Peyer's patch (tissue), 4 donors: ENCODE measurements at regions not wholly inside any gene's neighbourhood (a gene's known extent, or its start where the extent isn't known, plus 50 kb on each side); places are given as distances from the start of the nearest gene placed in this dataset.

Experiments
- POLR2A ChIP-seq, 2 donors: fragments of 450-650 bp; IDR thresholded peaks; one replicate each; pipeline ENCODE4 v1.5.1; 2017; ENCODE audit warnings: antibody characterized with exemption in 2 of 2, mild to moderate bottlenecking in 2 of 2, moderate library complexity in 2 of 2
- TF ChIP-seq, protein P1 (sequence below), 6 experiments: fragments of 450-650 bp in 4 of 6; fragments of 200-600 bp in 2 of 6; sonication (generic) in 1 of 6; IDR thresholded peaks; one replicate each; pipeline ENCODE4 v1.5.1; 2017 to 2019; ENCODE audit warnings: antibody characterized with exemption in 6 of 6, mild to moderate bottlenecking in 3 of 6, moderate library complexity in 1 of 6

GRCh38 chr3:159853506-159853864, 135.2 kb upstream of the IL12A start:
- TF ChIP-seq, protein P1, sequence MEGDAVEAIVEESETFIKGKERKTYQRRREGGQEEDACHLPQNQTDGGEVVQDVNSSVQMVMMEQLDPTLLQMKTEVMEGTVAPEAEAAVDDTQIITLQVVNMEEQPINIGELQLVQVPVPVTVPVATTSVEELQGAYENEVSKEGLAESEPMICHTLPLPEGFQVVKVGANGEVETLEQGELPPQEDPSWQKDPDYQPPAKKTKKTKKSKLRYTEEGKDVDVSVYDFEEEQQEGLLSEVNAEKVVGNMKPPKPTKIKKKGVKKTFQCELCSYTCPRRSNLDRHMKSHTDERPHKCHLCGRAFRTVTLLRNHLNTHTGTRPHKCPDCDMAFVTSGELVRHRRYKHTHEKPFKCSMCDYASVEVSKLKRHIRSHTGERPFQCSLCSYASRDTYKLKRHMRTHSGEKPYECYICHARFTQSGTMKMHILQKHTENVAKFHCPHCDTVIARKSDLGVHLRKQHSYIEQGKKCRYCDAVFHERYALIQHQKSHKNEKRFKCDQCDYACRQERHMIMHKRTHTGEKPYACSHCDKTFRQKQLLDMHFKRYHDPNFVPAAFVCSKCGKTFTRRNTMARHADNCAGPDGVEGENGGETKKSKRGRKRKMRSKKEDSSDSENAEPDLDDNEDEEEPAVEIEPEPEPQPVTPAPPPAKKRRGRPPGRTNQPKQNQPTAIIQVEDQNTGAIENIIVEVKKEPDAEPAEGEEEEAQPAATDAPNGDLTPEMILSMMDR (IDR thresholded peaks at IDR 0.05) = no peak
- TF ChIP-seq POLR2A (IDR thresholded peaks at IDR 0.05) = no peak
